ENCODE measurements at regions not wholly inside any gene's neighbourhood (a gene's known extent, or its start where the extent isn't known, plus 50 kb on each side); places are given as distances from the start of the nearest gene placed in this dataset.

DNA sequence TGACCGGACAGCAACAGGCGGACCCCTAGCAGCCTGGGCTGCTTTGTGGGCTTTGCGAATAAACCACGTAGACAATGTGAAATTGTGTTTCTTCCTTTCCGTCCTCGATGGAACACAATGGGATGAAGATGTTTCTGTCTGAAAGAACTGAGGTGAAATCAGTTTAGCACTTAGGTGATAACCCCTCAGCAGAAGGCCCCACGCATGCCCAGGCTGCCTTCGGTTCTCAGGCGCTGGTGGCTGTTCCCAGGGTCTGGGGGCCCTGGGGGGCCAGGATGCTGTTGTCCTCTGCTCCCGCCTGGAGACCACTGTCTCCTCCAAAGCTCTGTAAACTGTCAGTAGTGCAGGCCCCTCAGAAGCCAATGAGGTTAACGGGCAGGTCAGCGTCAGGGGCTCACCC lies 73.9 kb upstream of the HGFAC start:
- 94 to 96% (median 95%) methylated on average over 12 of the region's 12 CpGs for WGBS, 3 donors
- Histone ChIP-seq H3K9me3 (no peaks in the 10 kb centered on the region), H3K27ac (no peak overlapping the region), H3K4me3 (no peak overlapping the region), H3K4me1 (ENCODE audit: insufficient read depth) (peaks cover 18% of the 10 kb centered on the region), H3K27me3 (no peaks in the 10 kb centered on the region), H3K36me3 (no peaks in the 10 kb centered on the region)
- no peak for DNase-seq
- intact Hi-C loops (cut with DNase I): no loop called here
- TF ChIP-seq POLR2A (IDR thresholded peaks at IDR 0.05) (no peak), EP300 (IDR thresholded peaks at IDR 0.05) (no peak)
- TF ChIP-seq, protein P1, sequence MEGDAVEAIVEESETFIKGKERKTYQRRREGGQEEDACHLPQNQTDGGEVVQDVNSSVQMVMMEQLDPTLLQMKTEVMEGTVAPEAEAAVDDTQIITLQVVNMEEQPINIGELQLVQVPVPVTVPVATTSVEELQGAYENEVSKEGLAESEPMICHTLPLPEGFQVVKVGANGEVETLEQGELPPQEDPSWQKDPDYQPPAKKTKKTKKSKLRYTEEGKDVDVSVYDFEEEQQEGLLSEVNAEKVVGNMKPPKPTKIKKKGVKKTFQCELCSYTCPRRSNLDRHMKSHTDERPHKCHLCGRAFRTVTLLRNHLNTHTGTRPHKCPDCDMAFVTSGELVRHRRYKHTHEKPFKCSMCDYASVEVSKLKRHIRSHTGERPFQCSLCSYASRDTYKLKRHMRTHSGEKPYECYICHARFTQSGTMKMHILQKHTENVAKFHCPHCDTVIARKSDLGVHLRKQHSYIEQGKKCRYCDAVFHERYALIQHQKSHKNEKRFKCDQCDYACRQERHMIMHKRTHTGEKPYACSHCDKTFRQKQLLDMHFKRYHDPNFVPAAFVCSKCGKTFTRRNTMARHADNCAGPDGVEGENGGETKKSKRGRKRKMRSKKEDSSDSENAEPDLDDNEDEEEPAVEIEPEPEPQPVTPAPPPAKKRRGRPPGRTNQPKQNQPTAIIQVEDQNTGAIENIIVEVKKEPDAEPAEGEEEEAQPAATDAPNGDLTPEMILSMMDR (IDR thresholded peaks at IDR 0.05): no peak

DNA sequence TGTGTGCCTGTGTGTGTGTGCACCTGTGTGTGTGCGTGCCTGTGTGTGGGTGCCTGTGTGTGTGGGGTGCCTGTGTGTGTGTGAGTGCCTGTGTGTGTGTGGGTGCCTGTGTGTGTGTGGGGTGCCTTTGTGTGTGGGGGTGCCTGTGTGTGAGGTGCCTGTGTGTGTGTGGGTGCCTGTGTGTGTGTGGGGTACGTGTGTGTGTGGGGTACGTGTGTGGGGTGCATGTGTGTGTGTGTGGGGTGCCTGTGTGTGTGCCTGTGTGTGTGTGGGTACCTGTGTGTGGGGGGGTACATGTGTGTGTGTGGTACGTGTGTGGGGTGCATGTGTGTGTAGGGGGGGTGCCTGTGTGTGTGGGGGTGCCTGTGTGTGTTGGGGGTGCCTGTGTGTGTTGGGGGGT lies 73.4 kb upstream of the HGFAC start:
- Histone ChIP-seq H3K9me3 (no peaks in the 10 kb centered on the region), H3K27me3 (no peaks in the 10 kb centered on the region), H3K27ac (no peak overlapping the region), H3K4me1 (ENCODE audit: insufficient read depth) (peaks cover 18% of the 10 kb centered on the region), H3K4me3 (no peak overlapping the region), H3K36me3 (no peaks in the 10 kb centered on the region)
- intact Hi-C loops (cut with DNase I): no loop called here
- no peak for DNase-seq
- WGBS, 3 donors: 77 to 92% (median 89%) methylated on average over 4 of the region's 4 CpGs
- TF ChIP-seq EP300 (IDR thresholded peaks at IDR 0.05): no peak
- no peak for TF ChIP-seq POLR2A (IDR thresholded peaks at IDR 0.05)
- TF ChIP-seq, protein P1 (IDR thresholded peaks at IDR 0.05): no peak

DNA sequence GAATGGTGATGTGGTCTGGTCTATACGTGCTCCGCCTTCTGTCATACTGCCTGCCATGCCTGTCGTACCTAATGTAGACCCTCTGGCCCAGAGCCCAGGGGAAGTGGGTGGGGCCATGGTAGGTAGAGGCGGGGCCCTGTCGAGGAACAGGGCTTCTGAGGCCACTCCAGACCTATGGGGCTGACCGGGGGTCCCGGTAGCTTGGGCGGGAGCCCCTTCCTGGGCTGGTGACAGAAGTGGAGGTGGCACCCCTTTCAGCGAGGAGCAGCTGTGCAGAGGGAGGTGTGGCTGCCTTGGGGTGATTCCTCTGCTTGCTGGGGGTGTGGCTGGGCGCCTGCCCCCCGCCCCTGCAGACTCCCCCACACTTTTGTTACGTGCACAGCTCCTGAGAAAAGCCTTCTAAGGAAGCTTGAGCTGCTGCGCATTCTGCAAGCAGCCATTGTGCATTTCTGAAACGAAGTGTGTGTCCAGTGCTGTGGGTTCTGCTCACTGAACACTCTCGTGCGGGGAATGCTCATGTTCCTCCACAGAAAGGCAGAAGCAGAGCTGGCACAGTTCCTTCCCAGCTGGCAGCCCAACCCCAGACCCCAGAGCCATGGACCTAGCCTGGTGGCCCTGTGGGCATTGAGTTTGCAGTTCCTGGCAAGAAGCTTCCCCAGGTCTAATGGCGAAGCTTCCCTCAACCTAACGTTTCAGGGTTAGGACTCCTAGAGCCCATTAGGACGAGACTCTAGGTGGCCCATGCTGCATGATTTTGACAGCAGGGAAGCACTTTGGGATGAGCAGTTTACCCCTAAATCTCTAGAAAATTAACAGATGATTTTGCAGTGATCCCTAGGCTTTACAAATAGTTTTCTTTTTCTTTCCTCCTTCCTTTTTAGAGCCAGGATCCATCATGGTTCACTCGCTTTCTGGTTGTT lies 72.7 kb upstream of the HGFAC start:
- no peak overlapping the region for H3K27ac ChIP-seq
- peak in 1 of 5 donors; percentile 51 for DNase-seq

DNA sequence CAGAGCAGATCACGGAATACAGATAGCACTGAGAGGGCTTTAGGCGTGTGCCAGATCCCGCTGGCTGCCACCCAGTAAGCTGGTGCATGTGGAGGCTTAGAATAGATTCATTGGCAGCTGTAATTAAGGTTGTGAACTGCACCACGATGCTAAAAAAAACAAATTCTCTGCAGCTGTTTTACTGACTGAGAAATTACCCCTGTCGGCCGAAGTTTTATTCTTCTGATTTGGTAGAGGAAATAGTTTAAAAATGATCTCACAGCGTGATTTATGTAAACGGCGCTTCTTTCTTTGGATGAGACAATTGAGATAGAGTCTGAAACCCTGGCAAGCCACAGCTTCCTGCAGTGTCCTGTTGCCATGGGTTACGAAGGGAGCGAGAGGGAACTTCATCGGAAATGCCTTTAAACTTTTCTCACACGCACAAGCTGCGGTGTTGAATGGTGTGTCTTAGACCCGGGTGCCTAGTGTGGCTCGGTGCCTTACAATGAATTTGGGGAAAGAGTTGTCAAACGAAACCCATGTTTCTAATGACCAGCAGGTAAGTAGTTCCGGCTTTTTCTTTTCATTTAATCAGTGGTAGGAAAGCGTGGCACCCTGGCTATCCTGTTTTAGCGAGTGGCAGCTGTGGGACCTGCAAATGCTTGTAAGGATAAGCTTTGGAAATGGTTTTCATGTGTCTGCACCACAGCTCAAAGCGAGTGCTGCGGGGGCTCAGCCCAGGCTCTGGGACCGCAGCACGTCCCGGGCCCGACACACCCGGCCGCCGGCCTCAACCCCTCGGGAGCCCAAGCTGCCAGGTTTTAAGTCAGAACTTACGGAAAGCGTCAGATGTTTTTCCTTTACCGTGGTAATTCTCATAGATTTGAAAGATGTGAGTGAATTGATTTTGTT lies 71.7 kb upstream of the HGFAC start:
- TF ChIP-seq POLR2A (IDR thresholded peaks at IDR 0.05) (no peak), EP300 (IDR thresholded peaks at IDR 0.05) (no peak)
- TF ChIP-seq, protein P1 (IDR thresholded peaks at IDR 0.05): no peak
- H3K27ac ChIP-seq: no peak overlapping the region
- H3K27me3 ChIP-seq: no peaks in the 10 kb centered on the region
- peak in 2 of 5 donors; percentile 46 to 54 for DNase-seq
- 44 to 54% (median 48%) methylated on average over 33 of the region's 33 CpGs for WGBS, 3 donors
- no peaks in the 10 kb centered on the region for H3K9me3 ChIP-seq
- H3K4me3 ChIP-seq: no peak overlapping the region
- intact Hi-C loops (cut with DNase I): no loop called here
- H3K36me3 ChIP-seq: no peaks in the 10 kb centered on the region
- peaks cover 18% of the 10 kb centered on the region for H3K4me1 ChIP-seq (ENCODE audit: insufficient read depth)

More for the DNA sequence above, 72.7 kb upstream of the HGFAC start:
- no peak overlapping the region for H3K4me3 ChIP-seq
- intact Hi-C loops (cut with DNase I): no loop called here
- 42 to 68% (median 58%) methylated on average over 18 to 20 of the region's 20 CpGs for WGBS, 3 donors
- H3K27me3 ChIP-seq: no peaks in the 10 kb centered on the region
- no peaks in the 10 kb centered on the region for H3K36me3 ChIP-seq
- peaks cover 18% of the 10 kb centered on the region for H3K4me1 ChIP-seq (ENCODE audit: insufficient read depth)
- H3K9me3 ChIP-seq: no peaks in the 10 kb centered on the region
- TF ChIP-seq POLR2A (IDR thresholded peaks at IDR 0.05): no peak
- TF ChIP-seq EP300 (IDR thresholded peaks at IDR 0.05): no peak
- TF ChIP-seq, protein P1 (IDR thresholded peaks at IDR 0.05): no peak

Measured in ovary (tissue), 7 donors.